ENCODE measurements at regions not wholly inside any gene's neighbourhood (a gene's known extent, or its start where the extent isn't known, plus 50 kb on each side); places are given as distances from the start of the nearest gene placed in this dataset.

GRCh38 chr2:184357033-184357432 is 241.3 kb upstream of the ZNF804A start:
- Histone ChIP-seq H3K4me3 (ENCODE audit: low read depth, low read length) (no peak overlapping the region), H3K27me3 (ENCODE audit: control insufficient read depth, insufficient read depth, low read length) (no peaks in the 10 kb centered on the region), H3K27ac (ENCODE audit: low read depth, low read length) (no peak overlapping the region), H3K9me3 (ENCODE audit: control insufficient read depth, insufficient read depth, low read length) (no peaks in the 10 kb centered on the region)
- DNase-seq (ENCODE audit: low read depth, low spot score), result no peak
- ChIA-PET CTCF (no interaction called here), POLR2A (no interaction called here)
- no peak for TF ChIP-seq CTCF (IDR thresholded peaks at IDR 0.05; ENCODE audit: low read depth, low read length)

GRCh38 chr2:184359379-184359778 is 238.9 kb upstream of the ZNF804A start:
- ChIA-PET CTCF (no interaction called here), POLR2A (no interaction called here)
- no peak for TF ChIP-seq CTCF (IDR thresholded peaks at IDR 0.05; ENCODE audit: low read depth, low read length)
- H3K4me3 ChIP-seq (ENCODE audit: low read depth, low read length), result no peak overlapping the region
- no peaks in the 10 kb centered on the region for H3K9me3 ChIP-seq (ENCODE audit: control insufficient read depth, insufficient read depth, low read length)
- no peaks in the 10 kb centered on the region for H3K27me3 ChIP-seq (ENCODE audit: control insufficient read depth, insufficient read depth, low read length)
- DNase-seq (ENCODE audit: low read depth, low spot score), result no peak
- no peak overlapping the region for H3K27ac ChIP-seq (ENCODE audit: low read depth, low read length)

DNA sequence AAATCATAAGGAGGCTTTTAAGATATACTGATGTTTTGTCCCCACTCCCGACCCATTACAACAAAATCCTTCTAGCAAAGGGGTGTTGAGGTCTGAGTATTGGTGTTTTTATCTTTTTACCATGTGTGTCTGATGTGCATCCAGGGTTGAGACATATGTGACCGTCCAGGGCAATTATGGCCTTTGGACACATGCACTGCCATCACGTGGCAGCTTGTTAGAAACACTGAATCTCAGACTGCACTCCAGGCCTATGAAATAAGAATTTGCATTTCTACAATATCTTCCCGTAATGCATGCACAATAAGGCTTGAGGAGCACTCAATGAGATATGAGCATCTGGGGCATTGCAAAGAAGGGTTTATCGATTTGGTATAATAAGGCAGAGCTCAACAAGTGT is 235.1 kb upstream of the ZNF804A start:
- DNase-seq (ENCODE audit: low read depth, low spot score), result no peak
- POLR2A ChIA-PET, result no interaction called here
- Histone ChIP-seq H3K4me3 (ENCODE audit: low read depth, low read length) (no peak overlapping the region), H3K27me3 (ENCODE audit: control insufficient read depth, insufficient read depth, low read length) (no peaks in the 10 kb centered on the region), H3K9me3 (ENCODE audit: control insufficient read depth, insufficient read depth, low read length) (peaks cover 2% of the 10 kb centered on the region; the same call in 1 of the 2 replicates), H3K27ac (ENCODE audit: low read depth, low read length) (no peak overlapping the region)
- CTCF ChIA-PET, result no interaction called here
- TF ChIP-seq CTCF (IDR thresholded peaks at IDR 0.05; ENCODE audit: low read depth, low read length), result no peak

- no peak for TF ChIP-seq CTCF (IDR thresholded peaks at IDR 0.05; ENCODE audit: low read depth, low read length)
- H3K27ac ChIP-seq (ENCODE audit: low read depth, low read length), result no peak overlapping the region
- no peaks in the 10 kb centered on the region for H3K27me3 ChIP-seq (ENCODE audit: control insufficient read depth, insufficient read depth, low read length)
- DNase-seq (ENCODE audit: low read depth, low spot score), result no peak
- H3K4me3 ChIP-seq (ENCODE audit: low read depth, low read length), result no peak overlapping the region
- ChIA-PET POLR2A (interaction anchor here (0.7 kb wide), 1 partner anchor 230 kb away, joined by 4 read pairs; no protein-coding TSS in a partner anchor), CTCF (no interaction called here)
- peaks cover 2% of the 10 kb centered on the region for H3K9me3 ChIP-seq (ENCODE audit: control insufficient read depth, insufficient read depth, low read length)
Observed at GRCh38 chr2:184367211-184367610, 231.1 kb upstream of the ZNF804A start.

- Histone ChIP-seq H3K27ac (ENCODE audit: low read depth, low read length) (no peak overlapping the region), H3K4me3 (ENCODE audit: low read depth, low read length) (no peak overlapping the region), H3K27me3 (ENCODE audit: control insufficient read depth, insufficient read depth, low read length) (no peaks in the 10 kb centered on the region), H3K9me3 (ENCODE audit: control insufficient read depth, insufficient read depth, low read length) (peaks cover 2% of the 10 kb centered on the region)
- no peak for DNase-seq (ENCODE audit: low read depth, low spot score)
- ChIA-PET POLR2A (no interaction called here), CTCF (no interaction called here)
- TF ChIP-seq CTCF (IDR thresholded peaks at IDR 0.05; ENCODE audit: low read depth, low read length), result no peak
Observed at GRCh38 chr2:184369307-184369706, 229.0 kb upstream of the ZNF804A start.
